ENCODE measurements at regions not wholly inside any gene's neighbourhood (a gene's known extent, or its start where the extent isn't known, plus 50 kb on each side); places are given as distances from the start of the nearest gene placed in this dataset.

DNA sequence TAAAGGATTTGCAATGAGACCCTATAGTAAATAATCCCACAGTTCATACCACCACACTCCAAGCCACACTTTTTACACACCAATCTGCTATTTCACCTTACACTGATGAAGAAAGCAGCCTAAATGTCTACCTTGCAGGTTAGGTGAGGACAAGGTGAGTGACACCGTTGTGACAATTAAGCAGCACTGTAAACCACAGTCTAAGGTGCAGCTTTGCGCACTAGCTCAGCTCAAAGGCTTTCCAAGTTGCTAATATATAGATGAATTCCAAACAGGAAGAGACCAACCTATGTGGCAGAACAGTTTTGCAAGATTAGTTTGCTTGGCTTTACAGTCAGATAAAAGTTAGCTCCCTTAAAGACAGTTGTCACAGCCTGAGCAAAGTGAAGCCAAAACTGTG is 429.5 kb upstream of the MARCKS start:
- no peak overlapping the region for H3K27ac ChIP-seq
- no peak for TF ChIP-seq ZFX (IDR thresholded peaks at IDR 0.05)
- TF ChIP-seq, protein P1, sequence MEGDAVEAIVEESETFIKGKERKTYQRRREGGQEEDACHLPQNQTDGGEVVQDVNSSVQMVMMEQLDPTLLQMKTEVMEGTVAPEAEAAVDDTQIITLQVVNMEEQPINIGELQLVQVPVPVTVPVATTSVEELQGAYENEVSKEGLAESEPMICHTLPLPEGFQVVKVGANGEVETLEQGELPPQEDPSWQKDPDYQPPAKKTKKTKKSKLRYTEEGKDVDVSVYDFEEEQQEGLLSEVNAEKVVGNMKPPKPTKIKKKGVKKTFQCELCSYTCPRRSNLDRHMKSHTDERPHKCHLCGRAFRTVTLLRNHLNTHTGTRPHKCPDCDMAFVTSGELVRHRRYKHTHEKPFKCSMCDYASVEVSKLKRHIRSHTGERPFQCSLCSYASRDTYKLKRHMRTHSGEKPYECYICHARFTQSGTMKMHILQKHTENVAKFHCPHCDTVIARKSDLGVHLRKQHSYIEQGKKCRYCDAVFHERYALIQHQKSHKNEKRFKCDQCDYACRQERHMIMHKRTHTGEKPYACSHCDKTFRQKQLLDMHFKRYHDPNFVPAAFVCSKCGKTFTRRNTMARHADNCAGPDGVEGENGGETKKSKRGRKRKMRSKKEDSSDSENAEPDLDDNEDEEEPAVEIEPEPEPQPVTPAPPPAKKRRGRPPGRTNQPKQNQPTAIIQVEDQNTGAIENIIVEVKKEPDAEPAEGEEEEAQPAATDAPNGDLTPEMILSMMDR (conservative IDR thresholded peaks at IDR 0.05): no peak

DNA sequence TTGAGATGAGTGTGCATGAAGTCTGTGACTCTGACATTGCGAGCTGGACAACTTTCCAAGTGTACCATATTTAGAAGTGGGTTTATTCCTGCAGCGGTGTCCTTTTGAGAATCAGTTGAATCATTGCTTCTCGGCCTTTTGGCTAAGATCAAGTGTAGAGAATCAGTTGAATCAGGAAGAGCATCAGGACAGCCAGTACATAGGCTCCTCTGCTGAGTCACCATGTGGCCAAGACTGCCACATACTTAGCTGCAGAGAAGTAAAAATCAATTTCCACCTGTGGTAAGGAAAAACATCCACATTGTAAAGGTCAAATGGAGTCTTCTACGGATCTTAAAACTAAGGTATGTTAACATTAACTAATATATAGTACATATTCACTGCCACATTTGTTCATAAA is 428.4 kb upstream of the MARCKS start:
- no peak for TF ChIP-seq ZFX (IDR thresholded peaks at IDR 0.05)
- TF ChIP-seq, protein P1 (conservative IDR thresholded peaks at IDR 0.05): no peak
- H3K27ac ChIP-seq: no peak overlapping the region

DNA sequence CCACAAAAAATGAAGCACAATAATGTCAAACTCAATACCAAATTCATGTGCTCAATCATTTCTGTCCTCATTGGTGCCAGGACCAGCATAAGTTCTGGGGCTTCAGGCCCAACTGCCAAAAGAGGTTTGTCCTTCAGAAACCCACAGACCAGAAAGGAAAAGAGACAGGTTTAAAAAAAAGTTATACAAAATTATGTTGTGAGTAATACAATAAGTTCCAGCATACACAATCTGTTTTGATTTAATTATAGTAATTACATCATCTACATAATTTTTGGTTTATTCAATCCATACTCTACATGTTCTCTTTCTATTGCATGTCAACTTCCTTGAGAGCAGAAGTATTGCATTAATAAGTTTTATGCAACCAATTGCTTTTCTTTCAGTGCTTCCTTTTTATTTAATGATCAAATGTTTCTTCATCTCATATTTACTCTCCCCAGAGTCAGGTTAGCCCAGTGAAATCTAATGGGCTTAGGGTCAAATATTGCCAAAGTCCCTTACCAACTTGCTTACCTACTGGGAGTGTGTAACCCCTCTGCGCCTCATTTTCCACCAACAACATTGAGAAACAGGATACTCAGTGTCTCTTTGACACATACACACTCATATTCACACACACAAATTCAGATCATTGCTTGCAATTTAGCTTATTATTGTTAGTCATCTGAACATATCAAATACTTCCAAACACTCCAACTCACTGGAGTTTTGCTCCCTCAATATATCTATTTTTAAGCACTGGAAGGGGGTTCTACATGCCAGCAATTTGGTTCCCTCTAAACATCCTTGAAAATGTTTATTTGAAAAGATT is 424.4 kb upstream of the MARCKS start:
- TF ChIP-seq, protein P1 (conservative IDR thresholded peaks at IDR 0.05): no peak
- TF ChIP-seq ZFX (IDR thresholded peaks at IDR 0.05): no peak
- no peak overlapping the region for H3K27ac ChIP-seq

DNA sequence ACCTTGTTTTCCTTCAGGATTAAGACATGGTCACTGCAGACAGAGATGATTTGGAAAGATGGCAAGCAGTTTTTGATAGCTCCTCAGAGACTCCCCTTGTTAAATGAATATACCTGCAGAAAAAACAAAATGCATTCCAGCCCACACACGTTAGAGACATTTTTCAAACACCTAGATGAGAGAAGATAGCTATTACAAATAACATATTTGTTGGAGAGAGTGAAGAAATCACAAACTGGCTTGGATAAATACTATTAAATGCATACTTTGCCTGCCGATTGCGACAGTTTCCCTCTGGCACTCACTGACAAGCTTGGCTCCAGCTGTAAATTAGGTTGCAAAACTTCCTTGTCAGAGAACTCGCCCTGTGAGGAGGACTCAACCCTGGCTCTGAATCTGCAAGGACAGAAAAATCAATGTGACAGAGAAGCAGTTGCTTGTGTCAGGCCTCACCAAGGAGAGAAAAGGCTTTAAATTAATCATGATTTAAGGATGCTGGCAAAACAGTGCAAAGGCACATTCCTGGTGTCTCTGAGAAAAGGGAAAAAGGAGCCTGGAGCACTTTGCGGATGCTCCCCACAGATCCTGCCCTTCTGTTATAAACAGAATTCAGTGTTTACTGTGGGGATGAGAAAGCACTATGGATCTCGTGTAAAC is 423.7 kb upstream of the MARCKS start:
- H3K27ac ChIP-seq: peak overlapping the region; percentile 46; the same call in 1 of the 2 replicates
- TF ChIP-seq, protein P1 (conservative IDR thresholded peaks at IDR 0.05): no peak
- TF ChIP-seq ZFX (IDR thresholded peaks at IDR 0.05): no peak

DNA sequence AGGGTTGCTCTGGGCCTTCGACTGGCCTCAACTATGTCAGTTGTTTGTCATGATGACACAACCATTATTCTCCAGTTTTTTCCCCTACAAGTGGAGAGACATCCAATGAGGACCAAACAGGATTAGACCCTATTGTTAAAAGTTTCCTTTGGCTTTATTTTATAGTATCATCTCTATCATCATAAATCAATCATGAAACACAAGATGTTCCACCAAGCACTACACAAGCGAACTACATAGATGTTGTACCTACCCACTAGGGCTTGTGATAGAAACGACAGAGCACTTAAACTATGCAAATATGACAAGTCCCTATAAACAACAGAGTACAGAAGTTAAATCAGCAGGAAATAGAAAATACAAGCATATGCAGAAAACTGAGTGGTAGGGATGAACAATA is 422.5 kb upstream of the MARCKS start:
- TF ChIP-seq, protein P1 (conservative IDR thresholded peaks at IDR 0.05): no peak
- no peak for TF ChIP-seq ZFX (IDR thresholded peaks at IDR 0.05)
- no peak overlapping the region; the same call in 1 of the 2 replicates for H3K27ac ChIP-seq

DNA sequence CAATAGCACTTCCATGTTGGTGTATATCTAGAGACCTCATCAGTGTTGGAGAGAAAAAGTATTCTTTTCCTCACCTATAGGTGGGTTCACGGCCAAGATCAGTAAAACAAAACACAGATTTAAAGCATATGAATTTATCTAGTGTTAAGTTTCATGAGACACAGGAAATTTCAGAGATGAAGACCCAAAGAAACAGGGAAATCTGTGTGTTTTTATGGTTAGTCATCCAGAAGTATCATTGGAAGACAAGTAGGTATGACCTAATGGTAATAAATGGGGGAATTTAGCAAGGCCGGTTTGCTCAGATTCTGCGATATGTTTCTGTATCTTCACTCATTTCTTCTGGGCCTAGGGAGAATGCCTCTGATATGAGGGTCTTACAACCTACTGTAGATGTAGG is 419.6 kb upstream of the MARCKS start:
- TF ChIP-seq, protein P1 (conservative IDR thresholded peaks at IDR 0.05): no peak
- no peak for TF ChIP-seq ZFX (IDR thresholded peaks at IDR 0.05)
- H3K27ac ChIP-seq: no peak overlapping the region

DNA sequence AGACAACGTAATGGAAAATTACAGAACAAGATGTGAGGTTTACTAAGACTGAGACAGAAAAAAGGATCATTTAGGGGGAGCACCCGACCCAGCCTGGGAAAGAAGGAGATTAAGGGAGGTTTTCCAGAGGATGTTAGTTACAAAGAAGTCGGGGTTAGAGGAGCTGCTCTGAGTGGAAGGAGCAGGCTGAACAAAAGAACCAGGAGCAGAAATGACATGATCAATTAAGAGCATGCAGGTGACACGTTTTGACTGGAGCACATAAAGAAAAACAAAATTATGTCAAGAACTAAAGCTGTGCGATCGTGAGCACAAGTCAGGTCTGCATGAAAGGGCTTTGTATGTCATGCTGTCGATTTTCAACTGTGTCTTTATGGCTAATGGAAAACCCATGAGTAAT is 417.3 kb upstream of the MARCKS start:
- no peak for TF ChIP-seq ZFX (IDR thresholded peaks at IDR 0.05)
- TF ChIP-seq, protein P1 (conservative IDR thresholded peaks at IDR 0.05): no peak
- no peak overlapping the region for H3K27ac ChIP-seq

Measured in C4-2B (cell line).